H1 (cell line): ENCODE measurements at regions not wholly inside any gene's neighbourhood (a gene's known extent, or its start where the extent isn't known, plus 50 kb on each side); places are given as distances from the start of the nearest gene placed in this dataset.

Source experiments
- CTCF ChIA-PET: fragments of 300-600 bp; sonication (Branson Sonifier 250); formaldehyde crosslinking; loops from one replicate; lab custom pipeline; 2021; ENCODE audit not compliant: partially characterized antibody; lab: Charles Lee
- POLR2A ChIA-PET: fragments of 300-600 bp; sonication (Branson Sonifier 250); formaldehyde crosslinking; loops from one replicate; lab custom pipeline; 2021; ENCODE audit warnings: inconsistent platforms; ENCODE audit not compliant: partially characterized antibody; lab: Charles Lee
- DNase-seq, 2 experiments: peaks; one replicate each; pipeline versions ENCODE4 v3.0.0 to v3.0.0-alpha.2; 2010 to 2022; ENCODE audit warnings: low spot score in 2 of 2, low read depth in 1 of 2, mixed read lengths in 1 of 2
- FAIRE-seq: peaks from 2 replicates; lab custom pipeline; 2011; peaks lifted over from hg19 to GRCh38; lab: Jason Lieb, UNC
- H2AFZ ChIP-seq: 2 replicates; pipeline ENCODE4 v1.8.1; 2012; ENCODE audit warnings: low read length, inconsistent platforms
- H2AK5ac ChIP-seq: 2 replicates; pipeline ENCODE4 v1.6.1; 2013; ENCODE audit warnings: low read depth, low read length
- H2BK120ac ChIP-seq: replicated peaks from 2 replicates; pipeline ENCODE3; 2013; ENCODE audit warnings: low read depth, low read length, inconsistent platforms
- H2BK12ac ChIP-seq: 2 replicates; pipeline ENCODE4 v1.6.1; 2013; ENCODE audit warnings: low read depth, low read length
- H2BK15ac ChIP-seq: 2 replicates; pipeline ENCODE4 v1.6.1; 2013; ENCODE audit warnings: low read length
- H2BK20ac ChIP-seq: 2 replicates; pipeline ENCODE4 v1.6.1; 2013; ENCODE audit warnings: low read length
- H2BK5ac ChIP-seq: 2 replicates; pipeline ENCODE4 v1.6.1; 2013; ENCODE audit warnings: low read depth, low read length
- H3K14ac ChIP-seq: 2 replicates; pipeline ENCODE4 v1.6.1; 2013; ENCODE audit warnings: inconsistent platforms; ENCODE audit not compliant: insufficient read length
- H3K18ac ChIP-seq: 2 replicates; pipeline ENCODE4 v1.6.1; 2013; ENCODE audit warnings: low read length; ENCODE audit errors: extremely low read depth
- H3K23ac ChIP-seq: 2 replicates; pipeline ENCODE4 v1.6.1; 2013; ENCODE audit warnings: inconsistent platforms; ENCODE audit not compliant: insufficient read length
- H3K23me2 ChIP-seq: 2 replicates; pipeline ENCODE4 v1.6.1; 2013; ENCODE audit warnings: low read depth, low read length
- H3K27ac ChIP-seq: 2 replicates; pipeline ENCODE4 v1.6.1; 2011; ENCODE audit warnings: low read depth, low read length, inconsistent platforms
- H3K27me3 ChIP-seq, 4 experiments: replicated peaks in 1 of 4; 1 replicate in 1 of 4; 2 replicates in 3 of 4; pipeline versions ENCODE4 v1.6.1 to v1.8.1; 2011 to 2013; ENCODE audit warnings: low read length in 3 of 4, mild to moderate bottlenecking in 3 of 4, inconsistent platforms in 2 of 4, mixed read lengths in 2 of 4, moderate library complexity in 1 of 4; ENCODE audit not compliant: control insufficient read depth in 3 of 4, insufficient read depth in 3 of 4; ENCODE audit errors: extremely low read depth in 1 of 4
- H3K36me3 ChIP-seq, 4 experiments: 2 replicates each; pipeline versions ENCODE4 v1.6.1 to v1.8.1; 2011 to 2013; ENCODE audit warnings: mild to moderate bottlenecking in 4 of 4, low read length in 3 of 4, moderate library complexity in 2 of 4, control low read depth in 1 of 4, inconsistent platforms in 1 of 4; ENCODE audit not compliant: insufficient read depth in 4 of 4, control insufficient read depth in 2 of 4
- H3K4ac ChIP-seq: replicated peaks from 2 replicates; pipeline ENCODE3; 2013; ENCODE audit warnings: low read length, low read depth, mixed read lengths, inconsistent platforms; ENCODE audit not compliant: insufficient read length
- H3K4me1 ChIP-seq, 4 experiments: replicated peaks in 1 of 4; 1 replicate in 1 of 4; 2 replicates in 3 of 4; pipeline versions ENCODE4 v1.6.1 to v1.8.1; 2011 to 2013; ENCODE audit warnings: low read length in 3 of 4, inconsistent platforms in 2 of 4, mixed read lengths in 1 of 4; ENCODE audit not compliant: insufficient read depth in 4 of 4, control insufficient read depth in 3 of 4
- H3K4me2 ChIP-seq, 2 experiments: 2 replicates each; pipeline versions ENCODE4 v1.6.1 to v1.8.1; 2011 to 2013; ENCODE audit warnings: low read depth in 2 of 2, low read length in 2 of 2, control low read depth in 1 of 2, inconsistent platforms in 1 of 2, mild to moderate bottlenecking in 1 of 2; ENCODE audit not compliant: insufficient read depth in 1 of 2
- H3K4me3 ChIP-seq, 4 experiments: fragments of 200-600, 300-600 bp in 1 of 4; sonication (generic), shearing (Covaris generic), sonication (Bioruptor Twin) in 1 of 4; 2 replicates each; pipeline versions ENCODE4 v1.5.1 to v1.8.1; 2011 to 2016; ENCODE audit warnings: low read length in 4 of 4, low read depth in 3 of 4, control low read depth in 2 of 4, inconsistent platforms in 2 of 4, mild to moderate bottlenecking in 2 of 4, mixed read lengths in 1 of 4, moderate library complexity in 1 of 4; ENCODE audit not compliant: insufficient read depth in 2 of 4; ENCODE audit errors: extremely low read depth in 1 of 4
- H3K56ac ChIP-seq: replicated peaks from 2 replicates; pipeline ENCODE3; 2013; ENCODE audit warnings: low read depth, mild to moderate bottlenecking, mixed read lengths, low read length, inconsistent platforms; ENCODE audit not compliant: insufficient read length
- H3K79me1 ChIP-seq: 2 replicates; pipeline ENCODE4 v1.6.1; 2013; ENCODE audit warnings: low read depth, low read length, control low read depth
- H3K79me2 ChIP-seq, 2 experiments: 2 replicates each; pipeline versions ENCODE4 v1.6.1 to v1.8.1; 2012 to 2013; ENCODE audit warnings: low read length in 2 of 2, mild to moderate bottlenecking in 2 of 2, inconsistent platforms in 1 of 2; ENCODE audit not compliant: insufficient read depth in 2 of 2, control insufficient read depth in 1 of 2
- H3K9ac ChIP-seq, 4 experiments: replicated peaks in 1 of 4; 1 replicate in 1 of 4; 2 replicates in 3 of 4; pipeline versions ENCODE4 v1.6.1 to v1.8.1; 2011 to 2013; ENCODE audit warnings: low read depth in 3 of 4, low read length in 3 of 4, control low read depth in 2 of 4, mild to moderate bottlenecking in 2 of 4, moderate library complexity in 2 of 4, inconsistent platforms in 1 of 4; ENCODE audit errors: extremely low read depth in 1 of 4
- H3K9me3 ChIP-seq, 2 experiments: 2 replicates each; pipeline versions ENCODE4 v1.6.1 to v1.8.1; 2012 to 2013; ENCODE audit warnings: mild to moderate bottlenecking in 2 of 2, moderate library complexity in 2 of 2, control low read depth in 1 of 2, inconsistent platforms in 1 of 2, low read depth in 1 of 2, low read length in 1 of 2, mixed read lengths in 1 of 2; ENCODE audit not compliant: insufficient read depth in 2 of 2
- H4K20me1 ChIP-seq, 2 experiments: replicated peaks in 1 of 2; 2 replicates each; pipeline versions ENCODE3 to v1.8.1; 2011 to 2013; ENCODE audit warnings: inconsistent platforms in 2 of 2, low read length in 2 of 2, mild to moderate bottlenecking in 1 of 2; ENCODE audit not compliant: insufficient read depth in 2 of 2, control insufficient read depth in 1 of 2
- H4K5ac ChIP-seq: 2 replicates; pipeline ENCODE4 v1.6.1; 2013; ENCODE audit warnings: low read length, low read depth, mixed read lengths, inconsistent platforms; ENCODE audit not compliant: insufficient read length
- H4K8ac ChIP-seq: 2 replicates; pipeline ENCODE4 v1.8.0; 2013; ENCODE audit warnings: mild to moderate bottlenecking, moderate library complexity, low read length, inconsistent platforms; ENCODE audit not compliant: insufficient read depth; ENCODE audit errors: extremely low read depth
- H4K91ac ChIP-seq: replicated peaks from 2 replicates; pipeline ENCODE3; 2013; ENCODE audit warnings: low read length, mixed read lengths, inconsistent platforms; ENCODE audit not compliant: insufficient read length
- BACH1 ChIP-seq: IDR thresholded peaks from 2 replicates; pipeline ENCODE4 v1.6.1; 2012; ENCODE audit warnings: low read length, improper control_type of control experiment
- CHD1 ChIP-seq: IDR thresholded peaks from 2 replicates; pipeline ENCODE4 v1.6.1; 2012; ENCODE audit warnings: low read depth, low read length, improper control_type of control experiment
- RBBP5 ChIP-seq: IDR thresholded peaks from 2 replicates; pipeline ENCODE4 v1.7.1; 2012; ENCODE audit warnings: low read depth, mild to moderate bottlenecking, inconsistent platforms, low read length, moderate library complexity, borderline replicate concordance
- SRF ChIP-seq: IDR thresholded peaks from 2 replicates; pipeline ENCODE4 v1.6.1; 2011; ENCODE audit warnings: mild to moderate bottlenecking, low read depth, low read length, moderate library complexity
- WGBS, 2 experiments: shearing (Covaris generic) in 1 of 2; methylation state at CpG; one replicate each; pipeline versions ENCODE4 v1.1.6 to v1.1.7; 2013 to 2015; ENCODE audit warnings: low lambda C conversion rate in 2 of 2, mixed read lengths in 2 of 2, inconsistent platforms in 1 of 2, low coverage in 1 of 2, missing lambda C conversion rate in 1 of 2; ENCODE audit not compliant: insufficient replicate concordance in 2 of 2, insufficient coverage in 1 of 2, insufficient read length in 1 of 2; ENCODE audit errors: extremely low coverage in 1 of 2, missing lambda C conversion rate in 1 of 2; 5-methylcytosine and 5-hydroxymethylcytosine counted together

GRCh38 chr15:49709646-49710214 is 88.9 kb downstream of the DTWD1 start:
- no peak overlapping the region for H3K56ac ChIP-seq
- H2BK120ac ChIP-seq, result no peak overlapping the region
- no peaks in the 10 kb centered on the region for H3K36me3 ChIP-seq
- H3K23me2 ChIP-seq, result no peaks in the 10 kb centered on the region
- H3K4me3 ChIP-seq, result no peak overlapping the region
- H2BK5ac ChIP-seq, result no peak overlapping the region
- no peak overlapping the region for H2AK5ac ChIP-seq
- no peak overlapping the region for H2AFZ ChIP-seq
- no peaks in the 10 kb centered on the region for H3K9me3 ChIP-seq
- no peak overlapping the region for H3K23ac ChIP-seq
- H4K20me1 ChIP-seq, result no peaks in the 10 kb centered on the region
- H3K18ac ChIP-seq, result no peak overlapping the region
- H3K4me2 ChIP-seq, result no peak overlapping the region
- H3K4me1 ChIP-seq, result no peaks in the 10 kb centered on the region
- no peak overlapping the region for H3K14ac ChIP-seq
- no peak overlapping the region for H2BK12ac ChIP-seq
- H3K4ac ChIP-seq, result no peak overlapping the region
- FAIRE-seq (no peak), DNase-seq (no peak)
- no peaks in the 10 kb centered on the region for H3K79me2 ChIP-seq
- no peak overlapping the region for H3K27ac ChIP-seq
- POLR2A ChIA-PET, result no interaction called here
- H4K5ac ChIP-seq, result no peak overlapping the region
- no peak overlapping the region for H4K91ac ChIP-seq
- no peak overlapping the region for H2BK20ac ChIP-seq
- H3K9ac ChIP-seq, result no peak overlapping the region
- no peak overlapping the region for H2BK15ac ChIP-seq
- H4K8ac ChIP-seq, result no peak overlapping the region
- CTCF ChIA-PET, result no interaction called here
- no peaks in the 10 kb centered on the region for H3K27me3 ChIP-seq
- H3K79me1 ChIP-seq, result no peaks in the 10 kb centered on the region
- 87% methylated on average over 1 of the region's 1 CpG; no CpG with 5 or more reads in 1 of the 2 experiments for WGBS, 2 experiments
- TF ChIP-seq CHD1 (no peak), SRF (no peak), RBBP5 (no peak), BACH1 (no peak)
